ENCODE measurements at regions not wholly inside any gene's neighbourhood (a gene's known extent, or its start where the extent isn't known, plus 50 kb on each side); places are given as distances from the start of the nearest gene placed in this dataset.

DNA sequence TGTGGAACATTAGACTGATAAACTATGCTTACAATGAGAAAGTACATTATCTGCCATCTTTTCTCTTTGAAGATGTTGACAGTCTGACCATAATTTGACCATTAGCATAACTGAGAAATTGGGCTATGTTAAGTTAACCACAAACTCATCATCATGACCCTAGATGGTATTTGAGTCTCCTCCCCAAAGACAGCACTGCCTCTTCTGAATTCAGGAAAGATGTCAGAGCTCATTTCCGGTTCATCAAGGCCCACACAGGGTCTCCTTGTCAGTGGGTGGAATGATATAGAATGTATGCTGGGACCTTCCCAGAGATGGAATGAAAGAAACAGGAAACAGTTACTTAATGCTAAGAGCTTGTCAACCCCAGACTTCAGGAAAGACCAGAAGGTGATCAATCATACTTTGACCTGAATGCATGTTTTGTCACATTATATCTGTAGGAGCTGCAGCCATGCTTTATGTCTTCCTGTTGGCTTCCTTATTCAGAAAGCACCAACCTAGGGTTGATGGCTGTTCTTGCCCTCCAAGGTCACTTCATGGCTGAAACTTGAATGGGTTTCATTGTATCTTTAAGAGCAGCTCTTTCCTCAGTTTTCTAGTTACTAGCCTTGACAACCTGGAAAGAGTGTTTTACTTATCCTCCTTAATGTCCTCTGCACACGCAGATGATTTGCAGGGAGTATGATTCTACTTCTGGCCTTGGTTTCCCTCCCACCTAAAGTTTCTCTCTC lies 99.1 kb upstream of the NEUROD1 start:
- no peak for TF ChIP-seq ZNF274 (IDR thresholded peaks at IDR 0.05; ENCODE audit: low read depth, low read length)

DNA sequence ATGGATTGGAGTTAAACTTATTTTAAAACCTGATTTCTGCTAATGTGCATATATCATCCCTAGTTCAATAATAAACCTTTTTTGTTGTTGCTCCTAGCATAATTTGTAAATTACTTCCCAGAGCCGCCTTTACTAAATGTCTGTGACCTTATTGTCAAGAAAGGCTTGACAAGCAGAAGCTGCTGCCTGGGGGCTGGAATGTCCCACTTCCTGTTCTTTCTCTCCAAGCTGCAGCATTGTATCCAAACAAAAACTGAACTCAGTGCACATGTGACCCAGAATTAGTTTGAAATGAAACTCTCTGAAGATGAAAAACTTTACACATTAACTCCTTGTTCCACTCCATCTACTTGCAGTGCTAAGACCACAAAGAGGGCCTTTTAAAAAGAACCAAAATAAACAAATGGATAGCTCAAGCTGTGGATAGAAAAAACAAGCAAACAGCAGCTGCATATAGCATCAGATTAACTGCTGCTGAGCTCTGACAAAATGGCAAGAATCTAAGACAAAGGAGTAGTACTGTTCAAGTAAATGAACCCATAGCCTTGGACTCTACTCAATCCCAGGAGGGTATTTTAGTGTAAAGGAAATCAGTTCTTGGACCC lies 99.8 kb upstream of the NEUROD1 start:
- no peak for TF ChIP-seq ZNF274 (IDR thresholded peaks at IDR 0.05; ENCODE audit: low read depth, low read length)
- no peak overlapping the region for H3K4me3 ChIP-seq (ENCODE audit: low read length)

More for the DNA sequence above, 99.1 kb upstream of the NEUROD1 start:
- peak overlapping the region; percentile 39; the same call in 1 of the 2 replicates for H3K4me3 ChIP-seq (ENCODE audit: low read length)

DNA sequence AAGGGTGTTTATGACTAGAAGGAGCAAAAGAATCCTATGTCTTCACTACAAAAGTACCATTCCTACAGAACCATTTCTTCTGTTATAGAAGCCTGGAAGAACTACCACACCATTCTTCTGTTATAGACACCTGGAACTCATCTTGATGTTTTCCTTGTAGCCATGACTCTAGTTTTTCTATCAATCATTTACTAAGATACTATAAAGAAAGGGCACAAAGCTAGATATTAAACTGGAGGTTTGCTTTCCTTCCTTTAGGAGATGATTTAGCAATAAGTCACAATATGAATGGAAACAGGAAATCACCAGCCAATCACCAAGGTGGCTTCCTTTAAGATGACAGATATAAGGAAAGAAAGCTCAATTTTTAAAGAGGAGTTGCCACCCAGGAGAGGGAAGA lies 100.3 kb upstream of the NEUROD1 start:
- no peak for TF ChIP-seq ZNF274 (IDR thresholded peaks at IDR 0.05; ENCODE audit: low read depth, low read length)
- no peak overlapping the region; the same call in 1 of the 2 replicates for H3K4me3 ChIP-seq (ENCODE audit: low read length)

DNA sequence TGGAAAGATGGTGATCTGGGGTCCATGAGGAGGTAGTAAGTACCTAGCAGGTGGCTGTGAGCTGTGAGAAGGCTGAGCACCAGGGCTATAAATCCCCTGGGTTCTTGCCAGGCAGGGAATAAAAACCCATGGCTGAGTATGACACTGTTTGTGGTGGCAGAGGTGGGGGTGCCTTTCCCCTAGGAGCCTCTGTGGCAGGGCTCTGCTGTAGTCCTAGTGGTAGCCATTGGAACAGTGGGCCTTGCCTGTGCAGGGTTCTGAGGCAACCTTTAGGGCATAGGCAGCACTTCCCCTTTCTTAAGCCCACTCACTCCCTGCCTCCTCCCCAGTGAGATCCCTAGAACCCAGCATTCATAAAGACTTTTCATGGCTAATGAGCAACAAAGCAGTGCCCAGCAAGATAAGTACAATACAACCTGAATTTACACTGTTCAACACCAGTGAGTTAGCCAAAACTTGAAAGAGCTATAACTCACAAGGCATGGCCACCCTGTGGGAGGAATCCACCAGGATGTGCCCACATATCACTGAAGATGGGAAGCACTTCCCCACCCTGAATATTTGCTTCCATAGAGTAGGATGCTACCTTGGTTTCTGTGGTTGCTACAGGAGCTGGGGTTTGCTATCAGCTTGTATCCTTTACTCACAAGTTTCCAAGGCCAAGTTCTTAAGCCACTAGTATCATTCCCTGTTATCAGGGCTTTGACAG lies 100.9 kb upstream of the NEUROD1 start:
- no peak overlapping the region; the same call in 1 of the 2 replicates for H3K4me3 ChIP-seq (ENCODE audit: low read length)
- no peak for TF ChIP-seq ZNF274 (IDR thresholded peaks at IDR 0.05; ENCODE audit: low read depth, low read length)

DNA sequence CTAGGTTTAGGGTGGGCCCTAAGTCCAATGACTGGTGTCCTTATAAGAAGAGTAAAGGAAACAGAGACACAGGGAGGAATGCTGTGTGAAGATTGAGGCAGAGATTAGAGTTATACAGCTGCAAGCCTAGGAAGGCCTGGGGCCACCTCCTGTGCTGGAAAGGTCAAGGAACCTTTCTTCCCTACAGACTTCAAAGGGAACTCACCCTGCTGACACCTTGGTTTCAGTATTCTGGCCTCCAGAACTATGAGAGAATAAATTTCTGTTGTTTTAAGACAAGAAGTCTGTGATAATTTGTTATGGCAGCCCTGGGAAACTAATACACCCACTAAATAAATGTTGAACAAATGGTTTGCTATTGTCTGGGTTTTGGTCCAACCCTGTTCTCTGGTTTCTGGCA lies 102.3 kb upstream of the NEUROD1 start:
- H3K4me3 ChIP-seq (ENCODE audit: low read length), result no peak overlapping the region
- TF ChIP-seq ZNF274 (IDR thresholded peaks at IDR 0.05; ENCODE audit: low read depth, low read length), result no peak

DNA sequence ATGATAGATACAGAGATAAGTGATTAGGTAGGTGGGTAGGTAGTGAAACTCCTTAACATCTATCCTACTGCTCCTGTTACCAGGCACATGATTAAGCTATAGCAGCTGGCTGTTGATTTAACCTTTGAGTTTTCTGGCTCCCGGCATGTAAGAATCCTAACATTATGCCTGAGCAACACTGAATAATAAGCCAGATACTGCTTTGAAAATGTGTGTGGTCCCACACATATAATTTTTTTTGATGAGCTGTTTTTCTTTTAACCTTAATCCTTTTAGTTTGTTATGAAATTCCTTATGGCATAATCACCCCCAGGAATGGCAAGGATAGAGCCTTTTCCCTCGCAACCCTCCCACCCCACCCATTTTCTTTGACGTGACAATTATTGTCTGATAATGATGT lies 104.2 kb upstream of the NEUROD1 start:
- TF ChIP-seq ZNF274 (IDR thresholded peaks at IDR 0.05; ENCODE audit: low read depth, low read length), result no peak
- H3K4me3 ChIP-seq (ENCODE audit: low read length), result no peak overlapping the region

DNA sequence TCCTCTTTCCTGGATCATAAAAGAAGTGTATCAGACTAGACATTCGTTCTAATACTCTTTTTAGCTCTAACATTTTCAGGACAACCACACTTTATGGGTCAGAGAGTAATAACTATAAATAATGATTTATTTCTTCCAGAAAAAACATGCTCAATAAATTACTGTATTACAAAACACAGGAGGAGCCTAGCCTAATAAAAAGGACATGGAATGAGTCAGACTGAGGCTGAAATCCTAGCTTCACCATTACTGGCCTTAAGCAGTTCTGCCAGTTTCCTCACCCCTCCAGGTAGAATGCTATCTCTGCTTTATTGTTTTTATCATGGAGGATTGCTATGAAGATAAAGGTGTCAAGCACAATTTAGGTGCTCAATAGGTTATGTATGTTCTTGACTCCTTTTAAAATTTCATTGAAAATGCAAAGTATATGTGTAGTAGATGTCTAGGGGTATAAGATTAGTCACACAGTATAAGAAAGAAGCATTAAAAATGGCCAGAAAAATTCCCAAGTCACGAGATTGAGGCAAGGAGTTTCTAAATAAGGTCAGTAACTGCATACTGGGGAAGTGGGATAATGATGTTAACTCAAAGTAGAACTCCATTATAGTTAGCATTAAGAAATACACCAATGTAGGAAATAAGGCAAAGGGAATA lies 105.5 kb upstream of the NEUROD1 start:
- no peak for TF ChIP-seq ZNF274 (IDR thresholded peaks at IDR 0.05; ENCODE audit: low read depth, low read length)
- H3K4me3 ChIP-seq (ENCODE audit: low read length), result no peak overlapping the region

DNA sequence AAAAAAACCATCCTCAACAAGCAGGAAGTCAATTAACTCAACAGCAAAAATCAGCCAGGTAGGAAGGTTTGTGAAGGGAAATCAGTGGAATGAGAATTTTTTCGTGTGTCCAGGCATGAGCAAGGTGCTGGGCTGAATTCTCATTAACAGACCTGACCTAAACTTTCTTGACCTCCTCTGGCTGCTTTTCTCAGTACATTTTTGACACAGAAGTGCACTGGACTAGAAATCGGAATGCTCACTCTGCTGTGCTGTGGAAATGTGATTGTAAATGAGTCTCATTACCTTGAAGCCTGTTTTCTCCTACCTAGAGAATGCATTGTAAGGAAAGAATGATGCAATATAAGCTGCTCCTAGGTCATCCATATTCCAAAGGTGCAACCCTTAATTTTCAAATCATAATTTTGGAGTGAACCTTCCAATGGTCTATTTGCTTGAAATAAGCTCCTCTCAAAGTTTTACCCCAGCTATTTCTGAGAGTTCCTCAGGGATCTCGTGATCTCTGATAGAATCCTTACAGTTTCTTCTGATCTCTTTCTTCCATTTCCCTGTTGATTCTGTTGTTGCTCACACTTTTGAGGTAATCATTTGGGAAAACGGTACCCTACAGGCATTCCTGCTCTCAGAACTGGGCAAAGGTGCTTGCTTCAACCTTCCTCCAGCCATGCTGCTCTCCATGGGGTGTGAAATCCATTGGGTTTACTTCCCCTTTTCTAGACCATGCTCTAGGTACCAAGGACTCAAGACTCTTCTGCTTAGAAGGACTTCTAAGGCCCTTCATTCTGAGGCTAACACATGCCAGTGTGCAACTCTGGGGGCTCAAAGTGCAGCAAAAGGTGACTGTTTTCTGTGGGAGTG lies 104.9 kb upstream of the ITPRID2 start:
- H3K4me3 ChIP-seq (ENCODE audit: low read length), result no peak overlapping the region
- no peak for TF ChIP-seq ZNF274 (IDR thresholded peaks at IDR 0.05; ENCODE audit: low read depth, low read length)

DNA sequence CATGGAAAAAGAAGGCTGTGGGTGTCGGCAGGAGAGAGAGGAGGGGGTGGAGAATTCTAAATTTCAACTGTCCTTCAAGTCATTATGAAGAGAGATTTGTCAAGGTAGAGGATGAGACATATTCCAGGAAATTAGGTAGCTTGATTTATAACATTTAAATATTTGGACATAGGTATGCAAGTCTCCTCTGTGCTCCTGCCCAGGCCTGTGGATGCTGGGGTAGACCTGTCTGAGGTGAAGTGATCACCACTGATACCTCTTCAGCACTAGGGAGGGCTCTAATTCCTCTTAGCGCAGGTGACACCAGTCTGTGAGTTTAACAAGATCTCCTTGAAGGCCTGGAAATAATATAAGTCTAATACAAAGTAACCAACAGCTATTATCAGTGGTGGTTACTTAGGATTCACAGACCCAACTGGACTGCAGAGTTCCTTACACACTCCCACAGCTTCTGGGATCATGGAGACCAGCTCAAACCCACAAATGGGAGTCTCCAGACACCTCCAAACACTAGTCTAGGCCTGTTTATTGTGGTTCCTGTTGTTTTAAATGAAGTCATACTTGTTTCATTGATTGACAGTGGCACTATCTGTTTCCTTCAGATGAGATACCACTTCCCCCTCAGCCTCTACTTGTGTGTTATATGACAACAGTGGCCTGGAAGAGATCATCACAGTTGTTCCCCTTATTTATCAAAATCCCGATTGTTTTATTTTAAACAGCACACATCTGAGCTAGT lies 104.1 kb upstream of the ITPRID2 start:
- TF ChIP-seq ZNF274 (IDR thresholded peaks at IDR 0.05; ENCODE audit: low read depth, low read length), result no peak
- H3K4me3 ChIP-seq (ENCODE audit: low read length), result no peak overlapping the region

DNA sequence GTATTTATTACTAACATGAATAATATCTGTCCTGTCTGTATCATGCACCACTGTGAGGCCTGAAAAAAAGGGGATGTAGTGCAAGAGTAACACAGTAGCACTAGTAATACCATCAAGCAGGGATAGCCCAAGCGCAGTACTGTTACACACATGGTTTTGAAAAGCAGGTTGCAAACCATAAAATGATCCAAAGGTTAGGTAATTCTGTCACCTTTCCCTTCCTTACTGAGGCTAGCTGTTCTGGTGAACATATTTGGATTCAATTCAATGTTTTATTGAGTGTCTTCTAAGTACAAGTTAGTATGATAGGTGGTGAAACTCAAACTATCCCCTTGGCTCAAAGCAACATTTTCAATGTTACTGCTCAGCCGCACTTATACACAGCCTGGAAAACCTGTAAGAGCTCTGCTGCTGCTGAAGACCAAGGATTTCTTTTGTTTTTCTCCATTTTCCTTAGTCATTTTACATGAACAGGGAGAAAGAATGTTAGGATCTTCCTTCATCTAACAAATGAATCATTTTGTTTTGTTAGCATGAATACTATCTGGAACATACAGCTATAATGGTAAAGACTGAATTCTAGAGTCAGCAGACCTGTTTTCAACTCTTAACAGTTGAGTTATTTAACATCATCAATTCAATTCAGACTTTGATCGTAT lies 102.5 kb upstream of the ITPRID2 start:
- no peak overlapping the region for H3K4me3 ChIP-seq (ENCODE audit: low read length)
- no peak for TF ChIP-seq ZNF274 (IDR thresholded peaks at IDR 0.05; ENCODE audit: low read depth, low read length)

DNA sequence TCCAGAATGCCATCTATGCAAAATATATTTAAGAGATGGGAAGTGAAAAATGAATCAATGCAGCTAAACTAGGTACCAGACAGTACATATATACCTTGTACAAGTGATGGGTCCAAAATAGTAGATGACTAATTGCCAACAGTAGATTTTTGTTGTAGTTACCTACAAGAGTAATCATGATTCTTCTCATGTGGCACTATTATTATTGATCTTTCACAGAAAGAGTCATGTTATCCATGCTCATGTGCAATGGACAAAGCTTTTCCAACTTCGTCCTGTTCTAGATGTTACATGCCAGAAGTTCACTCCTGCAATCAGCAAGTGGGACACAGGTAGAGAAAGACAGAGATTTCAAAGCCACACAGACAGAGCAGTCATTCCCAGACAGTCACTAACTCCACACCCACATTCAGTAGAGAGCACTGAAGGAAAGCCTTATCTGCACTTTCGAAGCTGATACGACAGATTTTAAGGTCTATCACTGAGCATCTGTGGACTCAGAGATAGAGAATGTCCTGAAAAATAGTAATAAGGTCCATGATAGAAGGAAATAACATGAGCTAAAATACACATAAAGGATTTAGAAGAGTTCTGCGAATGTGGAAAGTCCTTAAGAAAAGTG lies 101.6 kb upstream of the ITPRID2 start:
- no peak for TF ChIP-seq ZNF274 (IDR thresholded peaks at IDR 0.05; ENCODE audit: low read depth, low read length)

More for the DNA sequence above, 101.6 kb upstream of the ITPRID2 start:
- H3K4me3 ChIP-seq (ENCODE audit: low read length), result no peak overlapping the region
